T-helper 17 cell (primary cell): ENCODE measurements at regions not wholly inside any gene's neighbourhood (a gene's known extent, or its start where the extent isn't known, plus 50 kb on each side); places are given as distances from the start of the nearest gene placed in this dataset.
"Not testable (repeated sequence)": the region's sequence is repeated elsewhere in the genome, so short reads cannot be mapped to it uniquely, and the experiment has no call there.

ENCODE experiments used
- ATAC-seq: fragments of 150-1000 bp; cut with Tn5 transposase; 2 replicates; pipeline ENCODE4 v1.10.0; 2021; ENCODE audit warnings: mild to moderate bottlenecking, moderate library complexity
- DNase-seq, 3 donors: peaks; one replicate each; pipeline versions ENCODE4 v3.0.0 to v3.0.0-alpha.2; 2020 to 2021
- H3K9me3 ChIP-seq: one replicate; pipeline ENCODE4 v1.7.0; 2013; ENCODE audit warnings: low read length, mild to moderate bottlenecking; ENCODE audit not compliant: control insufficient read depth, poor library complexity, severe bottlenecking
- H3K27ac Mint-ChIP-seq: one replicate; pipeline ENCODE4 v1.8.0; 2022; ENCODE audit warnings: mild to moderate bottlenecking, moderate library complexity, mixed read lengths
- H3K27me3 Mint-ChIP-seq: one replicate; pipeline ENCODE4 v1.8.0; 2022; ENCODE audit warnings: mixed read lengths
- H3K36me3 Mint-ChIP-seq: one replicate; pipeline ENCODE4 v1.8.0; 2022; ENCODE audit warnings: low read depth, mixed read lengths
- H3K4me1 Mint-ChIP-seq: one replicate; pipeline ENCODE4 v1.8.0; 2022; ENCODE audit warnings: mild to moderate bottlenecking, mixed read lengths
- H3K4me3 Mint-ChIP-seq: one replicate; pipeline ENCODE4 v1.8.0; 2022; ENCODE audit warnings: mild to moderate bottlenecking, moderate library complexity, mixed read lengths

DNA sequence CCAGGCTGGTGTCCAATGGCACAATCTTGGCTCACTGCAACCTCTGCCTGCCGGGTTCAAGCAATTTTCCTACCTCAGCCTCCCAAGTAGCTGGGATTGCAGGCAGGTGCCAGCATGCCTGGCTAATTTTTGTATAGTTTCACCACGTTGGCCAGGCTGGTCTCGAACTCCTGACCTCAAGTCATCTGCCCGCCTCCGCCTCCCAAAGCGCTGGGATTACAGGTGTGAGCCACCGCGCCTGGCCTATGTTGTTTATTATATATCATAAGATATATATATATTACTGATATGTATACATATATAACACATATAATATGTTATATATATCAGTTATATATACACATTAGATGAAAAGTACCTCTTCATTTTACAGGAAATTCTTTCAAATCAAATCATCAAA lies 914.7 kb downstream of the FOXD4L5 start:
- H3K4me3 Mint-ChIP-seq, H3K4me1 Mint-ChIP-seq, H3K36me3 Mint-ChIP-seq, H3K9me3 ChIP-seq, H3K27me3 Mint-ChIP-seq, ATAC-seq, H3K27ac Mint-ChIP-seq, DNase-seq: not testable (repeated sequence)

DNA sequence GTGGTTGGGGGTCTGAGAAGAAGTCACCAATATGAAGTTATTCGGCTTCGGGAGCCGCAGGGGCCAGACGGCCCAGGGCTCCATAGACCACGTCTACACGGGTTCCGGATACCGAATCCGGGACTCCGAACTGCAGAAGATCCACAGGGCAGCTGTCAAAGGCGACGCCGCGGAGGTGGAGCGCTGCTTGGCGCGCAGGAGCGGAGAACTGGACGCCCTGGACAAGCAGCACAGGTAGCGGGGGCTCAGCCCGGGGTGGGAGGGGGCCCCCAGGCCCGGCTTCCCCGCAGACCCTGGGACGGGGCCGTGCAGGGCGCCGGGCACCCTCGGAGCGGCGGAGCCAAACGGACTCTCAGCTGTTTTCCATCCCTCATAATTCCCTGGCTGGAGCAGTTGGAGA lies 915.4 kb downstream of the FOXD4L5 start:
- H3K36me3 Mint-ChIP-seq, H3K4me1 Mint-ChIP-seq, ATAC-seq, H3K4me3 Mint-ChIP-seq, H3K9me3 ChIP-seq, DNase-seq, H3K27ac Mint-ChIP-seq, H3K27me3 Mint-ChIP-seq: not testable (repeated sequence)

DNA sequence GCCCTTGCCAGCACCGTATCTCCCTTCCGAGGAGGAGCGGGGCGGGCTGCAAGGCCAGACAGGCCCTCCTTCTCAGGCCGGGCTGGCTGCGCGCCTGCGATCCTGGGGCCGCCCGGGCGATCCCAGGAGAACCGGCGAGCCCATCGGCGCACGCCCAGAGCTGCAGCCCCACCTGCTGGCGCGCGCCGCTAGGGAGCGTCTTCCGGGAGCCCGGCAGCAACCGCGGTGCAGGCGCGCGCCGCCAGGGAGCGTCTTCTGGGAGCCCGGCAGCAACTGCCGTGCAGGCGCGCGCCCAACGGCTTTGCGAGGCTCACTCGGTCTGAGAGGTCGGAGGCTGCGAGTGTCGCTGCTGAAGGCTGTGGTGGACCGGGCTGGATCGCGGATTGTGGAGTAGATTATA lies 915.9 kb downstream of the FOXD4L5 start:
- not testable (repeated sequence) for H3K27me3 Mint-ChIP-seq, H3K27ac Mint-ChIP-seq, H3K36me3 Mint-ChIP-seq, H3K9me3 ChIP-seq, H3K4me1 Mint-ChIP-seq
- peak; percentile 32 to 57 (median 56) for DNase-seq
- ATAC-seq = peak; percentile 99
- peak overlapping the region; percentile 52 for H3K4me3 Mint-ChIP-seq

DNA sequence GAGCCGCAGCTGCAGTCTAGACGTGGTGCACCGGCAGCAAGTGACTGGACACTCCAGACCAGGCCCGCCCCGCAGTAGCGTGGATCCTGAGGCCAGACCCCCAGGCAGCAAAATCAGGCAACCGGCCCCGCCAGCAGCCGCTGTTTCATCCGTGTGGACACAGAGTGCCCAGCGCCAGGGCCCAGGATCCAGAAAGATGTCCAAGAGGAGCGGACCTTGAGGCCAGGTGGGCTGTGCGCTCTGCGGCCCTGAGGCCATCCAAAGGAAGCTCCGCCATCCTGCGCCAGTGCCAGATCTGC lies 916.4 kb downstream of the FOXD4L5 start:
- not testable (repeated sequence) for H3K4me1 Mint-ChIP-seq, H3K4me3 Mint-ChIP-seq, H3K27me3 Mint-ChIP-seq, H3K27ac Mint-ChIP-seq, DNase-seq, H3K9me3 ChIP-seq, ATAC-seq, H3K36me3 Mint-ChIP-seq

DNA sequence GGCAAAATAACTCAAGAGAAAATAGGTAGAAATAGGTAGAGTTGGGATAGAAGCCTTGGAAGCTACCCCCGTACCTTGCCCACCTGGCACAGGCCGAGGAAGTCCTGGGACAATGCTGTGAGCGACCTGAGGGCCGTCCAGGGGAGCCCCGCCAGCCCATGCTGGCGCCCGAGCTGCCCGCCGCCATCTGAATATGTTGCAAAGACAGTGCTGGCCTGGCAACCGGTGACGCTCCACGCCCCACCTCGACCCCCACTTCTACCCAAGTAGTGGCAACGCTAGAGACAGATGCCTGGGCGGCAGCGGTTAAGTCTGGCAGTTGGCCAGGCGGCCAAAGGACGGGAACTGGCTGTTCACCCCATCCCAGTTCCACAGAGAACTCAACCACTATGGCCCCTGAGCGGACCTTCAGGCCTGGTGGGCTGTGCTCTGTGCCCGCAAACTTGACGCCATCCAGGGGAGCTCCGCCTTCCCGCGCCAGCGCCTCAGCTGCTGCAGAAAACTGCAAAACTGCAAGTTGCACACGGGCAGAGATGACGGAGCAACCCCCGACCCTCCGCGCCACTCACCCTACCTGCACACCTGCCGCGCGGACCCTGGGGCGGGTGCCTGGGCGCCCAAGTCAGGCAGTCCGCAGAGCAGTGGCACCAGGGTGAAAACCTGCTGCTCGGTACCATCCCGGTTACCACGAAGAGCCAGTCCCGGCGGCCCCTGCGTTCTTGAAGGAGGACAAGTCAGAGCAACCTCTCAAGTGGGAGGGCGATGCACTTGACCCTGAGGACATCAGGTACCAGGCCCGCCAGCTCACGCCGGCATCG lies 917.0 kb downstream of the FOXD4L5 start:
- H3K4me3 Mint-ChIP-seq, H3K9me3 ChIP-seq, H3K4me1 Mint-ChIP-seq, H3K27me3 Mint-ChIP-seq, DNase-seq, ATAC-seq, H3K36me3 Mint-ChIP-seq, H3K27ac Mint-ChIP-seq: not testable (repeated sequence)
